ENCODE measurements at regions not wholly inside any gene's neighbourhood (a gene's known extent, or its start where the extent isn't known, plus 50 kb on each side); places are given as distances from the start of the nearest gene placed in this dataset.
"Not testable (repeated sequence)": the region's sequence is repeated elsewhere in the genome, so short reads cannot be mapped to it uniquely, and the experiment has no call there.

DNA sequence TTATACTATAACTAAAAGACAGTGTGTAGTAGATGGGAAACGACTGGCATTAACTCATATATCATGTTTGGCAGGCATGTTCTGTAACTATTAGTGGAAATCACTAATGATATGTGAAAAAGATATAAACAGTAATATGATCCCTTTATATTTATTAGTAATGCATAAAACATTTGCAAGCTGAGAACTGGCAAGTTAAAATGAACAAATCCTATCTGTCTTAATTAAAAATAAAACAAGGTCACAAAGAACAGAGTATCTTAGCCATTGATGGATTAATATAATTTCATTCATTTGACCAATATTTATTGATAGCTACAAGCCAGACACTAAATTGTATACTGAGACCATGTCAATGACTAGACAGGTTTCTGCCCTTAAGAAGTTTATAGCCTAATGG is 154.5 kb downstream of the CRPPA start:
- TF ChIP-seq, protein P1, sequence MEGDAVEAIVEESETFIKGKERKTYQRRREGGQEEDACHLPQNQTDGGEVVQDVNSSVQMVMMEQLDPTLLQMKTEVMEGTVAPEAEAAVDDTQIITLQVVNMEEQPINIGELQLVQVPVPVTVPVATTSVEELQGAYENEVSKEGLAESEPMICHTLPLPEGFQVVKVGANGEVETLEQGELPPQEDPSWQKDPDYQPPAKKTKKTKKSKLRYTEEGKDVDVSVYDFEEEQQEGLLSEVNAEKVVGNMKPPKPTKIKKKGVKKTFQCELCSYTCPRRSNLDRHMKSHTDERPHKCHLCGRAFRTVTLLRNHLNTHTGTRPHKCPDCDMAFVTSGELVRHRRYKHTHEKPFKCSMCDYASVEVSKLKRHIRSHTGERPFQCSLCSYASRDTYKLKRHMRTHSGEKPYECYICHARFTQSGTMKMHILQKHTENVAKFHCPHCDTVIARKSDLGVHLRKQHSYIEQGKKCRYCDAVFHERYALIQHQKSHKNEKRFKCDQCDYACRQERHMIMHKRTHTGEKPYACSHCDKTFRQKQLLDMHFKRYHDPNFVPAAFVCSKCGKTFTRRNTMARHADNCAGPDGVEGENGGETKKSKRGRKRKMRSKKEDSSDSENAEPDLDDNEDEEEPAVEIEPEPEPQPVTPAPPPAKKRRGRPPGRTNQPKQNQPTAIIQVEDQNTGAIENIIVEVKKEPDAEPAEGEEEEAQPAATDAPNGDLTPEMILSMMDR (IDR thresholded peaks at IDR 0.05; ENCODE audit: borderline replicate concordance, insufficient read depth, low read depth, low read length) = no peak
- no peak overlapping the region for H3K4me3 ChIP-seq (ENCODE audit: low read depth, low read length)

- H3K4me3 ChIP-seq (ENCODE audit: low read depth, low read length) = not testable (repeated sequence)
These were observed 154.9 kb downstream of the CRPPA start for GRCh38 chr7:16266470-16266869.

GRCh38 chr7:16265863-16266458 is 155.4 kb downstream of the CRPPA start:
- H3K4me3 ChIP-seq (ENCODE audit: low read depth, low read length) = no peak overlapping the region
- TF ChIP-seq, protein P1 (IDR thresholded peaks at IDR 0.05; ENCODE audit: borderline replicate concordance, insufficient read depth, low read depth, low read length) = no peak

- no peak overlapping the region for H3K4me3 ChIP-seq (ENCODE audit: low read depth, low read length)
- TF ChIP-seq, protein P1 (IDR thresholded peaks at IDR 0.05; ENCODE audit: borderline replicate concordance, insufficient read depth, low read depth, low read length) = no peak
These were observed 156.2 kb downstream of the CRPPA start for GRCh38 chr7:16264823-16265804.

- TF ChIP-seq, protein P1 (IDR thresholded peaks at IDR 0.05; ENCODE audit: borderline replicate concordance, insufficient read depth, low read depth, low read length) = no peak
- no peak overlapping the region for H3K4me3 ChIP-seq (ENCODE audit: low read depth, low read length)
These were observed 157.1 kb downstream of the CRPPA start for GRCh38 chr7:16264036-16264819.

- not testable (repeated sequence) for H3K4me3 ChIP-seq (ENCODE audit: low read depth, low read length)
These were observed 158.0 kb downstream of the CRPPA start for GRCh38 chr7:16263377-16263776.

GRCh38 chr7:16261654-16262053 is 159.7 kb downstream of the CRPPA start:
- H3K4me3 ChIP-seq (ENCODE audit: low read depth, low read length) = no peak overlapping the region
- TF ChIP-seq, protein P1 (IDR thresholded peaks at IDR 0.05; ENCODE audit: borderline replicate concordance, insufficient read depth, low read depth, low read length) = no peak

Data from GM12875 (cell line).